ENCODE measurements at regions not wholly inside any gene's neighbourhood (a gene's known extent, or its start where the extent isn't known, plus 50 kb on each side); places are given as distances from the start of the nearest gene placed in this dataset.

GRCh38 chr20:63087872-63088680 is 81.3 kb upstream of the BHLHE23 start:
- TF ChIP-seq POLR2A (IDR thresholded peaks at IDR 0.05): no peak
- TF ChIP-seq, protein P1, sequence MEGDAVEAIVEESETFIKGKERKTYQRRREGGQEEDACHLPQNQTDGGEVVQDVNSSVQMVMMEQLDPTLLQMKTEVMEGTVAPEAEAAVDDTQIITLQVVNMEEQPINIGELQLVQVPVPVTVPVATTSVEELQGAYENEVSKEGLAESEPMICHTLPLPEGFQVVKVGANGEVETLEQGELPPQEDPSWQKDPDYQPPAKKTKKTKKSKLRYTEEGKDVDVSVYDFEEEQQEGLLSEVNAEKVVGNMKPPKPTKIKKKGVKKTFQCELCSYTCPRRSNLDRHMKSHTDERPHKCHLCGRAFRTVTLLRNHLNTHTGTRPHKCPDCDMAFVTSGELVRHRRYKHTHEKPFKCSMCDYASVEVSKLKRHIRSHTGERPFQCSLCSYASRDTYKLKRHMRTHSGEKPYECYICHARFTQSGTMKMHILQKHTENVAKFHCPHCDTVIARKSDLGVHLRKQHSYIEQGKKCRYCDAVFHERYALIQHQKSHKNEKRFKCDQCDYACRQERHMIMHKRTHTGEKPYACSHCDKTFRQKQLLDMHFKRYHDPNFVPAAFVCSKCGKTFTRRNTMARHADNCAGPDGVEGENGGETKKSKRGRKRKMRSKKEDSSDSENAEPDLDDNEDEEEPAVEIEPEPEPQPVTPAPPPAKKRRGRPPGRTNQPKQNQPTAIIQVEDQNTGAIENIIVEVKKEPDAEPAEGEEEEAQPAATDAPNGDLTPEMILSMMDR (IDR thresholded peaks at IDR 0.05): no peak
